K562 (cell line): ENCODE measurements at regions not wholly inside any gene's neighbourhood (a gene's known extent, or its start where the extent isn't known, plus 50 kb on each side); places are given as distances from the start of the nearest gene placed in this dataset.

Source experiments
- ADNP ChIP-seq: fragments of 200-800 bp; sonication (Bioruptor generic); IDR thresholded peaks from 2 replicates; pipeline ENCODE4 v1.6.1; 2016; ENCODE audit warnings: missing genetic modification characterization, missing compliant biosample characterization
- CBFB ChIP-seq: sonication (generic); formaldehyde crosslinking; IDR thresholded peaks from 2 replicates; pipeline ENCODE4 v1.4.0; 2020; ENCODE audit warnings: mild to moderate bottlenecking, missing genetic modification reagents
- COPS2 ChIP-seq: fragments of 450-650 bp; conservative IDR thresholded peaks from 2 replicates; pipeline ENCODE4 v1.6.1; 2016; ENCODE audit warnings: mild to moderate bottlenecking, moderate library complexity
- CXXC5 ChIP-seq: fragments of 250-450 bp; sonication (Bioruptor Pico); IDR thresholded peaks from 2 replicates; pipeline ENCODE4 v1.8.0; 2022; ENCODE audit warnings: inconsistent platforms, mild to moderate bottlenecking, moderate library complexity
- ELF2 ChIP-seq: fragments of 250-450 bp; sonication (Bioruptor Pico); IDR thresholded peaks from 2 replicates; pipeline ENCODE4 v1.5.0; 2021; ENCODE audit warnings: mild to moderate bottlenecking
- EZH2 ChIP-seq: IDR thresholded peaks from 2 replicates; pipeline ENCODE4 v1.6.1; 2012; ENCODE audit warnings: low read depth, mild to moderate bottlenecking, inconsistent platforms, low read length, borderline replicate concordance
- NFRKB ChIP-seq: fragments of 450-650 bp; IDR thresholded peaks from 2 replicates; pipeline ENCODE4 v1.6.1; 2016; ENCODE audit warnings: low read depth
- NFXL1 ChIP-seq: fragments of 450-650 bp; formaldehyde crosslinking; IDR thresholded peaks from 2 replicates; pipeline ENCODE4 v1.4.0; 2021; ENCODE audit warnings: mild to moderate bottlenecking
- PCBP1 ChIP-seq: fragments of 200-400 bp; formaldehyde crosslinking; IDR thresholded peaks from 2 replicates; pipeline ENCODE4 v1.6.1; 2018; ENCODE audit warnings: mild to moderate bottlenecking, low read depth, low read length; ENCODE audit not compliant: poor library complexity, severe bottlenecking
- SIRT6 ChIP-seq: IDR thresholded peaks from one replicate; pipeline ENCODE4 v1.6.1; 2012; ENCODE audit warnings: low read depth, mild to moderate bottlenecking, control low read depth, inconsistent platforms, low read length, moderate library complexity
- ZKSCAN8 ChIP-seq: fragments of 200-800 bp; sonication (Bioruptor generic); IDR thresholded peaks from 2 replicates; pipeline ENCODE4 v1.6.1; 2016; ENCODE audit warnings: missing genetic modification characterization, missing compliant biosample characterization
- ZNF134 ChIP-seq: fragments of 250-450 bp; sonication (Bioruptor Pico); conservative IDR thresholded peaks from 2 replicates; pipeline ENCODE4 v1.4.0; 2020
- ZNF232 ChIP-seq: sonication (generic); formaldehyde crosslinking; IDR thresholded peaks from 2 replicates; pipeline ENCODE4 v1.8.0; 2022; ENCODE audit warnings: mild to moderate bottlenecking, missing genetic modification reagents
- ZNF561 ChIP-seq: fragments of 450-650 bp; formaldehyde crosslinking; conservative IDR thresholded peaks from 2 replicates; pipeline ENCODE4 v1.4.0; 2020; ENCODE audit warnings: mild to moderate bottlenecking, moderate library complexity
- TF ChIP-seq, protein P1 (sequence below): fragments of 450-650 bp; formaldehyde crosslinking; IDR thresholded peaks from 2 replicates; pipeline ENCODE4 v1.4.0; 2020; ENCODE audit warnings: mild to moderate bottlenecking, moderate library complexity
- TF ChIP-seq, protein P2 (sequence below): fragments of 450-650 bp; IDR thresholded peaks from 2 replicates; pipeline ENCODE4 v1.6.1; 2016; ENCODE audit warnings: low read depth, mild to moderate bottlenecking, moderate library complexity
- TF ChIP-seq, protein P3 (sequence below): fragments of 250-450 bp; sonication (Bioruptor Pico); IDR thresholded peaks from 2 replicates; pipeline ENCODE4 v1.5.0; 2021
- TF ChIP-seq, protein P4 (sequence below): fragments of 450-650 bp; IDR thresholded peaks from 2 replicates; pipeline ENCODE4 v1.6.1; 2017; ENCODE audit warnings: antibody characterized with exemption, mild to moderate bottlenecking
- TF ChIP-seq, protein P5 (sequence below): sonication (generic); formaldehyde crosslinking; IDR thresholded peaks from 2 replicates; pipeline ENCODE4 v1.8.0; 2023; ENCODE audit warnings: mild to moderate bottlenecking, missing genetic modification reagents

DNA sequence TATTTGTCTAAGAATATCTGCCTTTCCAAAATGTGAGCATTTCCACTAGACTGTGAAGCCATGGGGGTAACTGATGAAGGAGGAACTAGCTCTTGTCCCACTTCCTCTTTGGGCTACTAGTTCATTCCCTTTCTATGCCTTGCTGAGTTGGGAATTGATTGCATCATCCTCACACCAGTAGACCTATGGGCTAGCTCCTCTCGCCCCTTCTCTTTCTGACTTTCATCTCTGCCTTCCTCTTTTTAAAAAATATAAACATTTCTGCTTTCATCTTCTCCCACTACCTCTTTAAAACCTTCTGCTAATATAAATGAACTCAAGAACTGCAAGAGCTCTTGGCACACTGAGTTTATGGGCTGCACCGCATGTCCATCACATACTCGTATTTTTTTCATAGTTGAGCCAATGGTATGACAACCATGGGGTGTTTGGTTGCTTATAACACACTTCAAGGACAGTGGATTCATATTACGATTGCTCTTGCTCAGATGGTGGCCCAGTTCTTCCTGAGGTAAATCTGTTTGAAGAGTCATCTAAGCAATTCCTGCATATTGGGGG is 182.0 kb downstream of the REEP3 start (continued):
- TF ChIP-seq, protein P1, sequence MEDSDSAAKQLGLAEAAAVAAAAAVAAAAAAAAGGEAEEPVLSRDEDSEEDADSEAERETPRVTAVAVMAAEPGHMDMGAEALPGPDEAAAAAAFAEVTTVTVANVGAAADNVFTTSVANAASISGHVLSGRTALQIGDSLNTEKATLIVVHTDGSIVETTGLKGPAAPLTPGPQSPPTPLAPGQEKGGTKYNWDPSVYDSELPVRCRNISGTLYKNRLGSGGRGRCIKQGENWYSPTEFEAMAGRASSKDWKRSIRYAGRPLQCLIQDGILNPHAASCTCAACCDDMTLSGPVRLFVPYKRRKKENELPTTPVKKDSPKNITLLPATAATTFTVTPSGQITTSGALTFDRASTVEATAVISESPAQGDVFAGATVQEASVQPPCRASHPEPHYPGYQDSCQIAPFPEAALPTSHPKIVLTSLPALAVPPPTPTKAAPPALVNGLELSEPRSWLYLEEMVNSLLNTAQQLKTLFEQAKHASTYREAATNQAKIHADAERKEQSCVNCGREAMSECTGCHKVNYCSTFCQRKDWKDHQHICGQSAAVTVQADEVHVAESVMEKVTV: no peak
- TF ChIP-seq ZNF561 (CRISPR knock-in tag): no peak
- TF ChIP-seq CBFB (CRISPR knock-in tag): no peak
- no peak for TF ChIP-seq ZNF232 (CRISPR knock-in tag)
- TF ChIP-seq ZKSCAN8 (CRISPR knock-in tag): 0 out of 2 replicates have a peak, but pooled peaks have one; percentile 20
- TF ChIP-seq NFRKB: peak; percentile 80
- TF ChIP-seq, protein P2, sequence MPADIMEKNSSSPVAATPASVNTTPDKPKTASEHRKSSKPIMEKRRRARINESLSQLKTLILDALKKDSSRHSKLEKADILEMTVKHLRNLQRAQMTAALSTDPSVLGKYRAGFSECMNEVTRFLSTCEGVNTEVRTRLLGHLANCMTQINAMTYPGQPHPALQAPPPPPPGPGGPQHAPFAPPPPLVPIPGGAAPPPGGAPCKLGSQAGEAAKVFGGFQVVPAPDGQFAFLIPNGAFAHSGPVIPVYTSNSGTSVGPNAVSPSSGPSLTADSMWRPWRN: no peak
- TF ChIP-seq, protein P3, sequence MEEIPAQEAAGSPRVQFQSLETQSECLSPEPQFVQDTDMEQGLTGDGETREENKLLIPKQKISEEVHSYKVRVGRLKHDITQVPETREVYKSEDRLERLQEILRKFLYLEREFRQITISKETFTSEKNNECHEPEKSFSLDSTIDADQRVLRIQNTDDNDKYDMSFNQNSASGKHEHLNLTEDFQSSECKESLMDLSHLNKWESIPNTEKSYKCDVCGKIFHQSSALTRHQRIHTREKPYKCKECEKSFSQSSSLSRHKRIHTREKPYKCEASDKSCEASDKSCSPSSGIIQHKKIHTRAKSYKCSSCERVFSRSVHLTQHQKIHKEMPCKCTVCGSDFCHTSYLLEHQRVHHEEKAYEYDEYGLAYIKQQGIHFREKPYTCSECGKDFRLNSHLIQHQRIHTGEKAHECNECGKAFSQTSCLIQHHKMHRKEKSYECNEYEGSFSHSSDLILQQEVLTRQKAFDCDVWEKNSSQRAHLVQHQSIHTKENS (CRISPR knock-in tag): no peak
- no peak for TF ChIP-seq ADNP
- peak; percentile 39; the same call in 1 of the 2 replicates for TF ChIP-seq ELF2 (CRISPR knock-in tag)
- no peak for TF ChIP-seq SIRT6
- no peak for TF ChIP-seq EZH2
- no peak for TF ChIP-seq PCBP1
- TF ChIP-seq, protein P4, sequence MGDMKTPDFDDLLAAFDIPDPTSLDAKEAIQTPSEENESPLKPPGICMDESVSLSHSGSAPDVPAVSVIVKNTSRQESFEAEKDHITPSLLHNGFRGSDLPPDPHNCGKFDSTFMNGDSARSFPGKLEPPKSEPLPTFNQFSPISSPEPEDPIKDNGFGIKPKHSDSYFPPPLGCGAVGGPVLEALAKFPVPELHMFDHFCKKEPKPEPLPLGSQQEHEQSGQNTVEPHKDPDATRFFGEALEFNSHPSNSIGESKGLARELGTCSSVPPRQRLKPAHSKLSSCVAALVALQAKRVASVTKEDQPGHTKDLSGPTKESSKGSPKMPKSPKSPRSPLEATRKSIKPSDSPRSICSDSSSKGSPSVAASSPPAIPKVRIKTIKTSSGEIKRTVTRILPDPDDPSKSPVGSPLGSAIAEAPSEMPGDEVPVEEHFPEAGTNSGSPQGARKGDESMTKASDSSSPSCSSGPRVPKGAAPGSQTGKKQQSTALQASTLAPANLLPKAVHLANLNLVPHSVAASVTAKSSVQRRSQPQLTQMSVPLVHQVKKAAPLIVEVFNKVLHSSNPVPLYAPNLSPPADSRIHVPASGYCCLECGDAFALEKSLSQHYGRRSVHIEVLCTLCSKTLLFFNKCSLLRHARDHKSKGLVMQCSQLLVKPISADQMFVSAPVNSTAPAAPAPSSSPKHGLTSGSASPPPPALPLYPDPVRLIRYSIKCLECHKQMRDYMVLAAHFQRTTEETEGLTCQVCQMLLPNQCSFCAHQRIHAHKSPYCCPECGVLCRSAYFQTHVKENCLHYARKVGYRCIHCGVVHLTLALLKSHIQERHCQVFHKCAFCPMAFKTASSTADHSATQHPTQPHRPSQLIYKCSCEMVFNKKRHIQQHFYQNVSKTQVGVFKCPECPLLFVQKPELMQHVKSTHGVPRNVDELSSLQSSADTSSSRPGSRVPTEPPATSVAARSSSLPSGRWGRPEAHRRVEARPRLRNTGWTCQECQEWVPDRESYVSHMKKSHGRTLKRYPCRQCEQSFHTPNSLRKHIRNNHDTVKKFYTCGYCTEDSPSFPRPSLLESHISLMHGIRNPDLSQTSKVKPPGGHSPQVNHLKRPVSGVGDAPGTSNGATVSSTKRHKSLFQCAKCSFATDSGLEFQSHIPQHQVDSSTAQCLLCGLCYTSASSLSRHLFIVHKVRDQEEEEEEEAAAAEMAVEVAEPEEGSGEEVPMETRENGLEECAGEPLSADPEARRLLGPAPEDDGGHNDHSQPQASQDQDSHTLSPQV: 0 out of 2 replicates have a peak, but pooled peaks have one; percentile 25
- TF ChIP-seq ZNF134 (CRISPR knock-in tag): no peak
- no peak for TF ChIP-seq COPS2
- TF ChIP-seq, protein P5, sequence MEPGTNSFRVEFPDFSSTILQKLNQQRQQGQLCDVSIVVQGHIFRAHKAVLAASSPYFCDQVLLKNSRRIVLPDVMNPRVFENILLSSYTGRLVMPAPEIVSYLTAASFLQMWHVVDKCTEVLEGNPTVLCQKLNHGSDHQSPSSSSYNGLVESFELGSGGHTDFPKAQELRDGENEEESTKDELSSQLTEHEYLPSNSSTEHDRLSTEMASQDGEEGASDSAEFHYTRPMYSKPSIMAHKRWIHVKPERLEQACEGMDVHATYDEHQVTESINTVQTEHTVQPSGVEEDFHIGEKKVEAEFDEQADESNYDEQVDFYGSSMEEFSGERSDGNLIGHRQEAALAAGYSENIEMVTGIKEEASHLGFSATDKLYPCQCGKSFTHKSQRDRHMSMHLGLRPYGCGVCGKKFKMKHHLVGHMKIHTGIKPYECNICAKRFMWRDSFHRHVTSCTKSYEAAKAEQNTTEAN: no peak
- no peak for TF ChIP-seq NFXL1
- TF ChIP-seq CXXC5: peak; percentile 72
